ENCODE measurements at regions not wholly inside any gene's neighbourhood (a gene's known extent, or its start where the extent isn't known, plus 50 kb on each side); places are given as distances from the start of the nearest gene placed in this dataset.

DNA sequence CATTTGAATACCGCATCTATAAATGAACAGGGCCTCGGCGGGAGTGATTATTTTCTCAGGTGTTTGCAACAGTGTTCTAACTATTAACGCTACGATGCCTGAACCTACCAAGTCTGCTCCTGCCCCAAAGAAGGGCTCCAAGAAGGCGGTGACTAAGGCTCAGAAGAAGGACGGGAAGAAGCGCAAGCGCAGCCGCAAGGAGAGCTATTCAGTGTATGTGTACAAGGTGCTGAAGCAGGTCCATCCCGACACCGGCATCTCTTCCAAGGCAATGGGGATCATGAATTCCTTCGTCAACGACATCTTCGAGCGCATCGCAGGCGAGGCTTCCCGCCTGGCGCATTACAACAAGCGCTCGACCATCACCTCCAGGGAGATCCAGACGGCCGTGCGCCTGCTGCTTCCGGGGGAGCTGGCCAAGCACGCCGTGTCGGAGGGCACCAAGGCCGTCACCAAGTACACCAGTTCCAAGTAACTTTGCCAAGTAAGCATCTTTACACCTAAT, 70.9 kb downstream of the HFE start:
- DNase-seq (ENCODE audit: low spot score), result peak; percentile 57
- ATAC-seq (ENCODE audit: low FRiP score), result peak; percentile 61
- no peak for TF ChIP-seq CTCF (IDR thresholded peaks at IDR 0.05)

GRCh38 chr6:26158581-26159356, 71.5 kb downstream of the HFE start:
- no peak for ATAC-seq (ENCODE audit: low FRiP score)
- DNase-seq (ENCODE audit: low spot score), result no peak

DNA sequence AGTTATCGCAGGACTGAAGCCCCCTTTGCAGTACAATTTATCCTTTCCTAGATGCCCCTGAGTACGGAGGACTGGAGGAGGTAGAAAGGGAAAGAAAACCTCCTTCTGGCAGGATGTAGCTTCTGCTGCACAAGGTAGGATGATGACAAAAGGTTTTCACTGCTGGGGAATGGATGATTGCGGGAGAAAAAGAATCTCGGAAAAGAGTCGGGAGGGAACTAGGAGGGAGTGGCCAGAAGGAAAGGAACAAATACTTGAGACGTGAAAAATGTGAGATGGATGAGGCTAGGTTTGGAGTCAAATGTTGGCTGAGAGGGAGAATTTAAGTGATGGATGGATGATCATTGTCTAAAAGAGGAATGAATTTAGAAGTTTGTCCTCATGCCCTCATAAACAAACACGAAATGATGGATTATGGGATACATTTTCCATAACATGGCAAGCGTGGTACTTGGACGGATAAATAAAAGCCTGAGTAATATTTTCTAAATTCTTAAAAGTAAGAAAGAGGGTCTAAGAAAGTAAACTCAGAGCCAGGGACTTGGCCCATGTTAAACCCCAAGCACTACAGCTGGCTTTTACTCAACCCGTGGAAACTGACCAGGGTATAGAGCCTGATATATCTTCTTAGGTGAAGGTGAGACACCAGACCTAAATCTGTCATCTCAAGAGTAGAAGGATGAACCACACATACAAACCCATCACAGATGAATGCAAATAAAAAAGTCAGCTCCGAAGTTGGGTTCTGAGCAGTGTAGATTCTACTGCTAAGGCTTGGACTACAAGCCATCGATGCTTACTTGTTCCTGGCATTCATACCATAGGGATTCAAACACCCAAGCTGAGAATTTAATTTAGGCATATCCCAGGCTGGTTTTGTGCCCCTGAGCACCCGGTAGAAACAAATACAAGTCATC, 72.4 kb downstream of the HFE start:
- DNase-seq (ENCODE audit: low spot score), result no peak
- ATAC-seq (ENCODE audit: low FRiP score), result no peak
- no peak for TF ChIP-seq CTCF (IDR thresholded peaks at IDR 0.05)

More at GRCh38 chr6:26158581-26159356, 71.5 kb downstream of the HFE start:
- TF ChIP-seq CTCF (IDR thresholded peaks at IDR 0.05), result no peak

GRCh38 chr6:26161322-26161721, 74.1 kb downstream of the HFE start:
- ATAC-seq (ENCODE audit: low FRiP score) (no peak), DNase-seq (ENCODE audit: low spot score) (no peak)
- TF ChIP-seq CTCF (IDR thresholded peaks at IDR 0.05), result no peak

- no peak for TF ChIP-seq CTCF (IDR thresholded peaks at IDR 0.05)
- no peak for DNase-seq (ENCODE audit: low spot score)
- no peak for ATAC-seq (ENCODE audit: low FRiP score)
These were observed 75.2 kb downstream of the HFE start for GRCh38 chr6:26162399-26162798.

GRCh38 chr6:26163427-26164119, 76.3 kb downstream of the HFE start:
- ATAC-seq (ENCODE audit: low FRiP score) (no peak), DNase-seq (ENCODE audit: low spot score) (no peak)
- TF ChIP-seq CTCF (IDR thresholded peaks at IDR 0.05), result no peak

Measured in omental fat pad (tissue), 3 donors.